Lower lobe of right lung (tissue), 2 donors: ENCODE measurements at regions not wholly inside any gene's neighbourhood (a gene's known extent, or its start where the extent isn't known, plus 50 kb on each side); places are given as distances from the start of the nearest gene placed in this dataset.

Experiments used
- ATAC-seq, 2 donors: fragments of 200-7000 bp; cut with Tn5 transposase; one replicate each; pipeline ENCODE4 v1.9.1; 2020 to 2022; ENCODE audit warnings: mild to moderate bottlenecking in 2 of 2, moderate library complexity in 2 of 2
- DNase-seq: peaks from one replicate; pipeline ENCODE4 v3.0.0-alpha.2; 2020
- H3K27ac ChIP-seq: fragments of 200-600 bp; one replicate; pipeline ENCODE4 v1.8.0; 2022
- H3K27me3 ChIP-seq: fragments of 200-600 bp; one replicate; pipeline ENCODE4 v1.8.0; 2022; ENCODE audit warnings: low read depth
- H3K36me3 ChIP-seq: fragments of 200-600 bp; one replicate; pipeline ENCODE4 v1.8.0; 2022; ENCODE audit warnings: mild to moderate bottlenecking
- H3K4me1 ChIP-seq: fragments of 200-600 bp; one replicate; pipeline ENCODE4 v1.8.0; 2022
- H3K4me3 ChIP-seq: fragments of 200-600 bp; one replicate; pipeline ENCODE4 v1.8.0; 2022; ENCODE audit warnings: mild to moderate bottlenecking
- H3K9me3 ChIP-seq: fragments of 200-600 bp; one replicate; pipeline ENCODE4 v1.8.0; 2022
- intact Hi-C: fragments of 100-400 bp; cut with DNase I; formaldehyde crosslinking; loops from one replicate; pipeline ENCODE4 v1.11.0; 2022
- TF ChIP-seq, protein P1 (sequence below): fragments of 200-600 bp; IDR thresholded peaks from one replicate; pipeline ENCODE4 v1.8.0; 2022; ENCODE audit warnings: antibody characterized with exemption, mild to moderate bottlenecking
- donor health status: DM: no; HTN: yes; CAD: no; lungs with severe emphysema.

DNA sequence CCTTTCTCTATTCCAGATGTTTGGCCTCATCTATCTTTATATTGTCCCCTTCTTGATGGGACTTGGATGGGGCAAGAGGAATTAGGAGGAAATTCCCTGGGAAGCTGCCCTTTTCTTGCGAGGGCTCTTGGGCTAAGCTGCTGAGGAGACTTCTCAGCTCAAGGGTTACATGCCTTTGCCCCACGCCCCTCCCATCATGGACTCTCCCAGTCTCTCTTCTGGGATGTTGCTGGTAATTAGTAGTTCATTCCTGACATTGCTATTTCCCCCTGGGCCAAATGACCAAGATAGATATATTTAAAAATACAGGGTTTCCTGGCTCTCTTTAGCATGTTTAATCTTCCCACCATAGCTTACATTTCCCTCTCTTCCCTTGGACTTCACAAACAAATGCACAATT is 90.6 kb upstream of the RALGPS2 start:
- Histone ChIP-seq H3K4me1 (no peaks in the 10 kb centered on the region), H3K27ac (no peak overlapping the region), H3K9me3 (no peaks in the 10 kb centered on the region), H3K4me3 (no peak overlapping the region), H3K36me3 (no peaks in the 10 kb centered on the region), H3K27me3 (no peaks in the 10 kb centered on the region)
- no peak for ATAC-seq
- intact Hi-C loops: no loop called here
- TF ChIP-seq, protein P1, sequence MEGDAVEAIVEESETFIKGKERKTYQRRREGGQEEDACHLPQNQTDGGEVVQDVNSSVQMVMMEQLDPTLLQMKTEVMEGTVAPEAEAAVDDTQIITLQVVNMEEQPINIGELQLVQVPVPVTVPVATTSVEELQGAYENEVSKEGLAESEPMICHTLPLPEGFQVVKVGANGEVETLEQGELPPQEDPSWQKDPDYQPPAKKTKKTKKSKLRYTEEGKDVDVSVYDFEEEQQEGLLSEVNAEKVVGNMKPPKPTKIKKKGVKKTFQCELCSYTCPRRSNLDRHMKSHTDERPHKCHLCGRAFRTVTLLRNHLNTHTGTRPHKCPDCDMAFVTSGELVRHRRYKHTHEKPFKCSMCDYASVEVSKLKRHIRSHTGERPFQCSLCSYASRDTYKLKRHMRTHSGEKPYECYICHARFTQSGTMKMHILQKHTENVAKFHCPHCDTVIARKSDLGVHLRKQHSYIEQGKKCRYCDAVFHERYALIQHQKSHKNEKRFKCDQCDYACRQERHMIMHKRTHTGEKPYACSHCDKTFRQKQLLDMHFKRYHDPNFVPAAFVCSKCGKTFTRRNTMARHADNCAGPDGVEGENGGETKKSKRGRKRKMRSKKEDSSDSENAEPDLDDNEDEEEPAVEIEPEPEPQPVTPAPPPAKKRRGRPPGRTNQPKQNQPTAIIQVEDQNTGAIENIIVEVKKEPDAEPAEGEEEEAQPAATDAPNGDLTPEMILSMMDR: no peak
- DNase-seq: no peak

DNA sequence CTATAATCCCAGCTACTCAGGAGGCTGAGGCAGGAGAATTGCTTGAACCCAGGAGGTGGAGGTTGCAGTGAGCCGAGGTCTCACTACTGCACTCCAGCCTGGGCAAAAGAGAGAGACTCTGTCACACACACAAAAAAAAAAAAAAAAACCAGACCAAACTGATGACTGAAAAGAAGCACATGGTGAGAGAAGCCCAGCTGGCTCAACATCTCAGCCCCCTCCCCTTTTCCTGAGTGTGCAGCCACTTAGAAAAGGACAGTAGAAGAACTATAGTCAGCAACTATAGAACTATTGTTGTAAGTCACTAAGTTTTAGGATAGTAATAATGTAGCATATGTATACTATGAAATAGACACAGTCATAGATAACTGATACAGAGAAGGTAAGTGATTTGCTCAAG is 87.2 kb upstream of the RALGPS2 start:
- intact Hi-C loops: no loop called here
- H3K27ac ChIP-seq: no peak overlapping the region
- no peaks in the 10 kb centered on the region for H3K4me1 ChIP-seq
- H3K36me3 ChIP-seq: no peaks in the 10 kb centered on the region
- TF ChIP-seq, protein P1: no peak
- ATAC-seq (no peak), DNase-seq (no peak)
- no peak overlapping the region for H3K4me3 ChIP-seq
- H3K27me3 ChIP-seq: no peaks in the 10 kb centered on the region
- no peaks in the 10 kb centered on the region for H3K9me3 ChIP-seq

DNA sequence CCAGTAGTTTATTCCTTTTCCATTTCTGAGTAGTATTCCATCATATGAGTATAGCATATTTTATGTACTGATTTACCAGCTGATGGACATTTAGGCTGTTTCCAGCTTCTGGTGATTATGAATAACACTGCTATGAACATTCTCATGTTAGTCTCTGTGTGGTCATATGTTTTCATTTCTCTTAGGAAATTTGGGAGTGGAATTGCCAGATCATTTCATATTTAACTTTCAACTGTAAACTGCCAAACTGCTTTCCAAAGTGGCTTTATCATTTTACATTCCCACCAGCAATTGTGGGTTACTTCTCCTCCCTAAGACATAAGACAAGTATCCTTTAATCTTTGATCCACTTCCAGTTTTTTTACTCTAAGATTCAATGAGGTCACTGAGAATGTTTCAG is 85.7 kb upstream of the RALGPS2 start:
- Histone ChIP-seq H3K9me3 (no peaks in the 10 kb centered on the region), H3K4me1 (no peaks in the 10 kb centered on the region), H3K4me3 (no peak overlapping the region), H3K36me3 (no peaks in the 10 kb centered on the region), H3K27me3 (no peaks in the 10 kb centered on the region), H3K27ac (no peak overlapping the region)
- intact Hi-C loops: no loop called here
- ATAC-seq (no peak), DNase-seq (no peak)
- TF ChIP-seq, protein P1: no peak

DNA sequence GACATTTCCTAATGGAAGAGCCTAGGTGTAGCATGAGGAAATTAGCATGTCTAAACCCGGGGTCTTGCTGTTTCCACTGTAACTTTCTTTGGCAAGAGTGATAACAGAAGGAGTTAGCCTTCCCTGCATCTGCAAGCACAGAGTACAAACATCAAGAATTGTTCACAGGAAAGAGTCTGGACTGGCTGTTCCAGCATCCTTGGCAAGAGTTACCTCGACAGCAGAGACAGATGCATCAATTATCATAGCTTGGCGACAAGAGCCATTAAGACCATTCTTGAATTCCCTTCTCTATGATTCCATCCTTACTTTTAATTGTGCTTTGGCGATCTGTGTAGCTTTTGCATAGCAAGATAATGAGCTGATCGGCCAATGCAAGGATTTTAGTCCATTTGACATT is 82.8 kb upstream of the RALGPS2 start:
- ATAC-seq: no peak
- no peaks in the 10 kb centered on the region for H3K27me3 ChIP-seq
- no peaks in the 10 kb centered on the region for H3K9me3 ChIP-seq
- DNase-seq: no peak
- H3K27ac ChIP-seq: no peak overlapping the region
- H3K4me3 ChIP-seq: no peak overlapping the region
- TF ChIP-seq, protein P1: no peak
- intact Hi-C loops: no loop called here
- H3K4me1 ChIP-seq: no peaks in the 10 kb centered on the region
- H3K36me3 ChIP-seq: no peaks in the 10 kb centered on the region

DNA sequence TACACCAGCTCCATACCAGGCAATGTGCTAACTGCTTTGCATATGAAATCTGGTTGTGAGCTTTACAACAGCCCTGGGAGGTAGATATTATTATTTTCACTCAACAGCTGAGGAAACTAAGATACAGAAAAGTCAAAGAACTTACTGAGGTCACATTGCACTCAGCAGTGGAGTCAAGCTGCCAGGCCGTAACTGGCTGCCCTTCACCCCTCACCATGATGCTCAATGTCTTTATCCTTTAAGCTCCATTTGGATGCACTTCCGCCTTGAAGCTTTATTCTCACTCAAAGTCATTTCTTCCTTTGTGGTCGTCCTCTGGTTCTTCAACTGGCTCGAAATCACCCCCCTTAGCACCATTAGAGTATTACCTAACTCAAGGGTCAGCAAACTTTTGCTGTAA is 81.7 kb upstream of the RALGPS2 start:
- DNase-seq: no peak
- Histone ChIP-seq H3K9me3 (no peaks in the 10 kb centered on the region), H3K27me3 (no peaks in the 10 kb centered on the region), H3K27ac (no peak overlapping the region), H3K4me3 (no peak overlapping the region), H3K4me1 (no peaks in the 10 kb centered on the region), H3K36me3 (no peaks in the 10 kb centered on the region)
- intact Hi-C loops: no loop called here
- TF ChIP-seq, protein P1: no peak
- ATAC-seq: no peak

DNA sequence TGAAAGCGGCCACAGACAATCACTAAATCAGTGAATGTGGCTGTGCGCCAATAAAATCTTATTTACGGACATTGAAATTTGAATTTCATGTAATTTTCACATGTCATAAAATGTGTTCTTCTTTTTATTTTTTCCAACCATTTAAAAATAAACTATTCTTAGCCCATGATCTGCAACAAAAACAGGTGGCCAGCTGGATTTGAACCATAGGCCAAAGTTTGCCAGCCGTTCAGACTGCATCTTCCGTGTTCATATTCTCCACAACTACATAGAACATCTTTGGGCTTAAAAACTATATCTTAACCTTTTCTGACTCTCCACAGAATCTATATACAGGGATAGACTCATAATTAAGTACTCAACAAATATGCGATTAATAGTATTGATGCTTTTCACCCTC is 81.2 kb upstream of the RALGPS2 start:
- TF ChIP-seq, protein P1: no peak
- Histone ChIP-seq H3K4me3 (no peak overlapping the region), H3K27ac (no peak overlapping the region), H3K9me3 (no peaks in the 10 kb centered on the region), H3K36me3 (no peaks in the 10 kb centered on the region), H3K4me1 (no peaks in the 10 kb centered on the region), H3K27me3 (no peaks in the 10 kb centered on the region)
- intact Hi-C loops: no loop called here
- no peak for DNase-seq
- no peak for ATAC-seq
